ENCODE measurements at regions not wholly inside any gene's neighbourhood (a gene's known extent, or its start where the extent isn't known, plus 50 kb on each side); places are given as distances from the start of the nearest gene placed in this dataset.

DNA sequence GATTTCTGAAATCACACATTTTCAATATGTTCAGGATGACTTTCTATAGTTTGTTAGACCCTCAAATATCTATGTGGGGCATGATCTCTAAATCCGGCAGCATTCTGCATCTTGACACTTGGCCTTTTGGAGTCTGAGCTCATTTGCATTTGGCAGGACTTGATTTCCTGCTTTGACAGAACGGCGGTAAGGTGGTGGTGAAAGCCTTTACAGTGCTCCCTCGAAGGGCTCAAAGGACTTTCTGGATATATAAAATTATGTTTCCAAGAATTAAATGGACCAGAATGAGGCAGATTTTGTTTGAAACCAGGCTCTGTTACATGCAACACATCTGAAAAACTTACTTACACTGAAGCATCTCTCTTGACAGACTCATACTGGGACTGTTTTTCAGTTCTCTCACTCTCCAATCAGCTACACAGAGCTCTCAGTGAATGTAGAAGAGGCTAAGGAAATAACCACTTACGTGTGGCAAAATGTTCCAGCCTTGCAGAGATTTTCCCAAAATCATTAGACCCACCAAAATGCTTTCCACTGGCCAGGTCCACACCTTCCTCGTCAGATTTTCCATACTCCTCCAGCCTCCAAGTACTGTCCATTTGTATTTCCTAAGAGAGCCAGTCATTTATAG is 207.2 kb downstream of the SPRY2 start:
- Mint-ChIP-seq H3K4me1 (peaks cover 33% of the 10 kb centered on the region), H3K4me3 (peak overlapping the region; percentile 4 to 22 (median 14)), H3K9me3 (no peaks in the 10 kb centered on the region), H3K36me3 (ENCODE audit: low read depth) (no peaks in the 10 kb centered on the region), H3K27ac (peak overlapping the region; percentile 76 to 92 (median 90)), H3K27me3 (ENCODE audit: low read depth) (no peaks in the 10 kb centered on the region)
- TF ChIP-seq, protein P1, sequence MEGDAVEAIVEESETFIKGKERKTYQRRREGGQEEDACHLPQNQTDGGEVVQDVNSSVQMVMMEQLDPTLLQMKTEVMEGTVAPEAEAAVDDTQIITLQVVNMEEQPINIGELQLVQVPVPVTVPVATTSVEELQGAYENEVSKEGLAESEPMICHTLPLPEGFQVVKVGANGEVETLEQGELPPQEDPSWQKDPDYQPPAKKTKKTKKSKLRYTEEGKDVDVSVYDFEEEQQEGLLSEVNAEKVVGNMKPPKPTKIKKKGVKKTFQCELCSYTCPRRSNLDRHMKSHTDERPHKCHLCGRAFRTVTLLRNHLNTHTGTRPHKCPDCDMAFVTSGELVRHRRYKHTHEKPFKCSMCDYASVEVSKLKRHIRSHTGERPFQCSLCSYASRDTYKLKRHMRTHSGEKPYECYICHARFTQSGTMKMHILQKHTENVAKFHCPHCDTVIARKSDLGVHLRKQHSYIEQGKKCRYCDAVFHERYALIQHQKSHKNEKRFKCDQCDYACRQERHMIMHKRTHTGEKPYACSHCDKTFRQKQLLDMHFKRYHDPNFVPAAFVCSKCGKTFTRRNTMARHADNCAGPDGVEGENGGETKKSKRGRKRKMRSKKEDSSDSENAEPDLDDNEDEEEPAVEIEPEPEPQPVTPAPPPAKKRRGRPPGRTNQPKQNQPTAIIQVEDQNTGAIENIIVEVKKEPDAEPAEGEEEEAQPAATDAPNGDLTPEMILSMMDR (IDR thresholded peaks at IDR 0.05; ENCODE audit: unreplicated experiment in 3 of 3), result no peak

DNA sequence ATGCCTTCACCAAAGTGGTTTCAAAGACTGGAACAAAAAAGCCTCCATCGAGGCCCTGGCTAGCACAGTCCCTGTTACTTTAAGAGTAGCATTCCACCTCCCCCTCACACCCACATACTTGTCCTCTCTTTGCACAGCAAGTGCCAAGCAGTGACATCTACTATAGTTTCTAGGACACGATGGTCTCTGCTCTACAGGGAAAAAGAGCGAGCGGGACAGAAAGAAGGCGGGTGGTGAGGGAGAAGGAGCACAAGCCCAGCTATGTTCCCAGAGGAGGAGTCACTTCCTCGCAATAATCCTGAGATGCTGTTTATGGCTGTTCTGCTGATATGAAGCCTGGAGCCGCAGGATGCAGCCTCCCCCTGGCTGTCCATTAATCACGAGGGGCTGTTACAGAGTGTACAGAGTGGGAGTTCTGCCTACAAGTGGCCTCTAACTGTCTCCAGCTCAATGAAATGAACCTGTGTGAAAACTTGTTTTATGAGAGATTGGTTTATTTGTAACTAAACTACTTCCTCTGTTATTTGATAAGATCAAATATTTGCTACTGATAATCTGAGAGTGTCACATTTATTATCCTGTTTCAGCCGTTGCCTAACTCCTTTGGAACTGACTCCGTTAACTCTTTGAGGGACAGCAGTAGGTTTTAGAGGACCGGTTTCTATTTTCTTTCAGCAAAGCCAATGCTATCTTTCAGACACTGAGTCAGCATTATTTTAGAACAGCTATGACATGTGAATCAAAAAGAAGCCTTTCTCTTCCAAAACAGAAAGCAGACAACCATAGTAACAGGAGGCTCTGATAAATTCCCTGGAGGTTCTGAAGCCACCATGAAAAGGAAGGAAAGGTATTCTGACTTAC is 208.0 kb downstream of the SPRY2 start:
- Mint-ChIP-seq H3K36me3 (ENCODE audit: low read depth) (no peaks in the 10 kb centered on the region), H3K9me3 (no peaks in the 10 kb centered on the region), H3K27me3 (ENCODE audit: low read depth) (no peaks in the 10 kb centered on the region), H3K4me1 (peaks cover 33% of the 10 kb centered on the region), H3K4me3 (peak overlapping the region; percentile 64 to 71 (median 66)), H3K27ac (peak overlapping the region; percentile 85 to 92 (median 90))
- TF ChIP-seq, protein P1 (IDR thresholded peaks at IDR 0.05; ENCODE audit: unreplicated experiment in 3 of 3), result no peak

DNA sequence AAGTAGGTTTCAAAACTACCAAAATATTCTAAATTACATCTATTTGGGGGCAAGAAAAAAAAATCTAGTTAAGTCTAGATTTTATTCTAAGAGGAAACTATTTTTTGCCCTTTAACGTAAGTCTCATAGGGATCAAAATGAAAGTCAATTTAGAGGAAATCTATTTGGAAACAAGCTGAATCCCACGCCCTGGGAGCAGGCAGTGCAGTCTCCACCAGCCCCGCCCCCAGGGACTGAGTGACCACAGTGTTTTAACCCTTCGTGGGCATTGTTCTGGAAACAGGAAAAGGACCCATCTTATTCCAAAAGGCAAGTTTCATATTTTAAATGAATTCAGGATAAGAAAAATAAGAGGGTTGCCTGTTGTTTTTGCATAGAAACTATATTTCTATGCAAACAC is 209.7 kb downstream of the SPRY2 start:
- no peaks in the 10 kb centered on the region for H3K27me3 Mint-ChIP-seq (ENCODE audit: low read depth)
- no peaks in the 10 kb centered on the region for H3K9me3 Mint-ChIP-seq
- H3K27ac Mint-ChIP-seq, result peak overlapping the region; percentile 70 to 86 (median 76)
- H3K4me3 Mint-ChIP-seq, result peak overlapping the region; percentile 48 to 65 (median 58)
- no peaks in the 10 kb centered on the region for H3K36me3 Mint-ChIP-seq (ENCODE audit: low read depth)
- peaks cover 33% of the 10 kb centered on the region for H3K4me1 Mint-ChIP-seq
- TF ChIP-seq, protein P1 (IDR thresholded peaks at IDR 0.05; ENCODE audit: unreplicated experiment in 3 of 3), result no peak

DNA sequence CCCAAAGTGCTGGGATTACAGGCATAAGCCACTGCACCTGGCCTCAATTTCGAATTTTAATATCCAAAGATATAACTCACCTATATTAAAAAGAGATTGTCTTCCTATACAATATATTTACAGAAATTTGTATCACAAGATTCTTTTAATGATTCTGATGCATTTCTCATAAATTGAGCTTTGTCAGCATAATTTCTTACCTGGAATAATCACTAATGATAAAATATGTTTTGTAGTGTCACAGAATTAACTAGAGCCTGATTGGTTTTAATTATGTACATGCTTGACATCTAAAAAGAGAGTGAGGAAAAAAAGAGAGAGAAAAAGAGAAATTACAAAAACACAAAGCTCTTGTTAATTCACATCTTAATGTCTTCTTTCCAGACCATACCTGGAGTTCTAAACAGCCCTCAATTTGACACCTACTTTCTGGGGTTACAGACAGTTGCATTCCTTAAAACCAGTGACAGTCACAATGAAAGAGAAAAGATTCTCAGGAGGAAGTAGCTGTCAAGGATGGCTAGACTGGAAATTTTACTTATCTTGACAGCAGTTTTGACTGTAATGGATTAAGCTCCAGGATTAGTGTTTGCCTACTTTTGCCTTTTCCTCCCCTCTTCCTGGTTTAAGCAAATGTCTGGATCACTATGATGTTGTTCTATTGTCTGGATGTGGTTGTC is 214.4 kb downstream of the SPRY2 start:
- H3K27ac Mint-ChIP-seq, result no peak overlapping the region
- peaks cover 8% of the 10 kb centered on the region for H3K4me1 Mint-ChIP-seq
- H3K9me3 Mint-ChIP-seq, result no peaks in the 10 kb centered on the region
- no peaks in the 10 kb centered on the region for H3K27me3 Mint-ChIP-seq (ENCODE audit: low read depth)
- H3K36me3 Mint-ChIP-seq (ENCODE audit: low read depth), result no peaks in the 10 kb centered on the region
- H3K4me3 Mint-ChIP-seq, result no peak overlapping the region
- TF ChIP-seq, protein P1 (IDR thresholded peaks at IDR 0.05; ENCODE audit: unreplicated experiment in 3 of 3), result no peak

DNA sequence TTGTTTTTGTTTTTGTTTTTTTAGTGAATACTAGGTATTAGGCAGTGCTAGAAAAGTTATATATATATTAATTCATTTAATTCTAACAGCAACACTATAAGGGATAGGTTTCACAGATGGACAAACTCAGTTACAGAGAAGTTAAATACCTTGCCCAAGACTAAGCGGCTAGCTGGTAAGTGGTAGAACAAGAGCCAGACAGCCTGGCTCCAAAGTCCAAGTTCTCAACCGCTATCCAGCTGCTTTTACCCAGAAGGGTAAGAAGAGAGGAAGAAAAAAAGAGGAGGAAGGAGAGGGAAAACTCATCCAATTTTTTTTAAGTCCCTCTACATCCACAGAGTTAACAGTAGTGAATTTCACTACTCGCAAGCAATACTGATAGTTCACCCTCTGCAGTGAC is 217.0 kb downstream of the SPRY2 start:
- Mint-ChIP-seq H3K4me1 (no peaks in the 10 kb centered on the region), H3K36me3 (ENCODE audit: low read depth) (no peaks in the 10 kb centered on the region), H3K27ac (no peak overlapping the region), H3K27me3 (ENCODE audit: low read depth) (no peaks in the 10 kb centered on the region), H3K4me3 (no peak overlapping the region), H3K9me3 (no peaks in the 10 kb centered on the region)
- TF ChIP-seq, protein P1 (IDR thresholded peaks at IDR 0.05; ENCODE audit: unreplicated experiment in 3 of 3), result no peak

All from nephron (organoid).